NCI-H1105 (cell line): ENCODE measurements at regions not wholly inside any gene's neighbourhood (a gene's known extent, or its start where the extent isn't known, plus 50 kb on each side); places are given as distances from the start of the nearest gene placed in this dataset.

Experiments
- DNase-seq: peaks from one replicate; lab custom pipeline; 2025; lab: John Stamatoyannopoulos, UW

DNA sequence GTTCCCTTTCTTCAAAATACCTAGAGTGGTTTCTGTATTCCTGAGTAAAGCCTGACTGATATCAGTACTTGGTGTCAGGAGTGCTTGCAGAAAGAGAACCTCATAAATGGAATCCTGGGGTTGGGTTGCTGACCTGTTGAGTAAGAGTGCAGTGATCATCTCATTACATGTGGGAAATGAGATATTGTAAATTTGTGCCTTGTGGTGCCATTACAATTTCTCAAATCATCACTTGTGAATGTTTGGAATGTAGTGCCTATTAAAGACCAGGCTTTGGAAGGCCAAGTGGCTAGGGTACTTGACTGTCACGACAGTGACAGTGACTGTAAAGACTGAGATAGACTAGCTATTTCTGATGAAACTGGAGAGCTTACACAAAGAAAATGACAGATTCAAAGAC lies 176.7 kb upstream of the CTTNBP2NL start:
- no peak for DNase-seq

DNA sequence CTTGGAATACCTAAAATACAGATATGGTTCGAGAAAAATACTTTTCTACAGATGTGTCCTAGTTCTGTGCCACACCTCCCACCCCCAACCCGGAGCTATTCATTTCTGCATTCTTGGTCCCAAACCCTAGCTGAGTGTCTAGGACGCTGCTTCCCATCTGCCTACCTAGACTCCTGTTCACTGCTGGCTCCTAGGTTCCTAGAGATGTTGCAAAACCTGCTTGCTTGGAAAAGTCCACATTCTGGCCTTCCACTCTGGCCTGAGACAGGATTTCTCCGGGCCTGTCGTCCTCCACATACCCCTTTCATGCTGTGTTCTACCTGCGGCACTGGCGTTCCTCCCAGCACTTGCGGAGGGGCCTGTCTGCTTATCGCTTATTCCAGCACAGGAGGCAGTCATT lies 165.8 kb upstream of the CTTNBP2NL start:
- no peak for DNase-seq

DNA sequence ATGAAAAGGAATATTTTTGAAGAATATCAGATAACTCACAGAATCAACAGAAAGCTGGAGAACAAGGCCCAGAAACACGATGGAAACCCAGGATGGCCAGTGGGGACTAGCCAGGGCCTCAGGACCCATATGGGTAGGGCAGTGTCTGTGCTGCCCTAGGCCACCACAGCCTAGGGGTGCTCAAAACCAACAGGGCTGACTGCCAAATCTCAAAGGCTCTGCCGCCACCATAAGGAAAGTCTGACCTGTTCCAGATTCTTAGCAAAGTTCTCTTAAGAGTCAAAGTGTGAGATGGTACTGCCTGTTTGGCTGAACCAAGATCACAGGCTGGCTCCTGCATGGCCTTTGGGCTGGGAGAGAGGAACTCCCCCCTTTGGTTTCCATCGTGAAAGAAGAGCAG lies 164.7 kb upstream of the CTTNBP2NL start:
- no peak for DNase-seq

DNA sequence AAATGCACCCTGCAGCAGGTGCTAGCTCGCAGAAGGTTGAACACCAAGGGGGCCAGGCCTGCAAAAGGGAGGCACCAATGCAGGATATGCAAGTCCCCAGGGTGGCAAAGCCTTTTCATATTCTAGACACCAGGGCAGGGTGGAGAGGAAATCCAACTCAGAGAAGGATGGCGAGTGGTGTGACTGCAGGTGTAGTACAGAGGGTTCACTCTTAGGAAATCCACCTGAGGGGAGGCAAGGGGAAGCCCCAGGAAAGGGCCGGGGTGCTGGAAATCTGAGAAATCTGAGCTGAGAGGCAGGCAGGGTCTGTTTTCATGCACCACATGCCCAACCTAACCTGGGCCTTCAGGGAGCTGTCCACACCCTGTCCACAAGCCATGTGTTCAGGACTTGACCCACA lies 163.2 kb upstream of the CTTNBP2NL start:
- DNase-seq = no peak

DNA sequence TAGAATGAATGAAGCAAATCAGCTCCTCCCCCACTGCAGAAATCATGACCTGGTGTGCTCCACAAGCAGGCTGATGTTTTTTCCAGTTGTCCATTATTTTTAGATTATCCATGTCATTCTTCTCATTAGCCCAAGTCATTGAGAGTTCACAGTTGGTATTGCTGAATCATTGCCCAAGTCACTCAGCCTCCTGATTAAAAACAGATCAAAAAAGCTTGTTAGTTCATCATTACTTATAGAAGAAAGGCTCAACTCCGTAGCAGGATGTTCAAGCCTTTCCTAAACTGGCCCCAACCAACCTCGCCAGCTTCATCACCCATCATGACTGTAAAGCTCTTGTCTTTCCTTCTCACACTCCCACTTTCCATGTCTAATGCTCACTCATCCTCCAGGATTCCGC lies 161.3 kb upstream of the CTTNBP2NL start:
- no peak for DNase-seq

DNA sequence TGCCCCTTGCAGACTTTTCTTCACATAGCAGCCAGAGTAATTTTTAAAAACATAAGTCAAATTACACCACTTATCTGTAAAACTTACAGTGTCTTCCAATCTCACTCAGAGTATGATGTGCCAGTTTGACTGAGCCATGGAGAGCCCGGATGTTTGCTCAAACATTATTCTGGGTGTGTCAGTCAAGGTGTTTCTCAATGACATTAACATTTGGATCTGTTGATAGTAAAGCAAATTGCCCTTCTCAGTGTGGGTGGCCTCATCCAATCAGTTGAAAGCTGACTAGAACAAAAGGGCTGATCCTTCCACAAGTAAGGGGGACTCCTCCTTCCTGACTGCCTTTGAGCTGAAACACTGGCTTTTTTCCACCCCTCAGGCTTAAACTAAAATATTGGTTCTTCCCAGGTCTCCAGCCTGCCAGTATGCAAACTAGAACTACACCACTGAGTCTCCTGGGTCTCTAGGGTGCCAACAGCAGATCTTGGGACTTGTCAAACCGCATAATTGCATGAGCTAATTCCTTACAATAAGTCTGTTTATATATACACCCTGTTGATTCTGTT lies 157.9 kb upstream of the CTTNBP2NL start:
- no peak for DNase-seq

DNA sequence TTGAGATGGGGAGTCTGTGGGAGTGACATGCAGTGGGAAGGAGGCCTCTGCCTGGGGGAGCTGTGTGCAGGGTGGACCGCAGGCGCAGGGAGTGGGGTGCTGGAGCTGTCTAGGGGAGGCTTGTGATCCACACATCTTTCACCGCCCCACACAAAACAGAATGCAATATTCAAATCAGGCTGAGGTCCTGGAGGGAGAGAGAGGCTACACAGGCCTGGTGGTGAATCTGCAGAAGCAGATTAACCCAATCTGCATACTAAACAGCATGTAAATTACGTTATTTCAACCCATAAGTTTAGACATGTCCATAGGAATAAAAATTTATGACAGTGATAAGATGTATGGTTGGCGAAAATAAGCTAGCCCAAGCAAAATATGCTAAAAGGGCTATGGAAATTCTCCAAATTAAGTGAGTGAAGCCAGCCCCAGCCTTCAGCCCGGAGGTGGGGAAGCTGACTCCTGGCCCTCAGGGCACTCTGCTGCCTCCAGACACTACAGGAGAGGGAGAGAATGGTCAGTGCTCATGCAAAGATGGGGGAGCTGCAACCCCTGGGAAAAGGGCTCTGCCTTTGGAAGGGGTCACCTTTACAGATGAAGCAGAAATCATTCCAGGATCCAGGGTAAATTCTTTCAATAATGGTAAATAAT lies 156.2 kb upstream of the CTTNBP2NL start:
- DNase-seq = no peak

DNA sequence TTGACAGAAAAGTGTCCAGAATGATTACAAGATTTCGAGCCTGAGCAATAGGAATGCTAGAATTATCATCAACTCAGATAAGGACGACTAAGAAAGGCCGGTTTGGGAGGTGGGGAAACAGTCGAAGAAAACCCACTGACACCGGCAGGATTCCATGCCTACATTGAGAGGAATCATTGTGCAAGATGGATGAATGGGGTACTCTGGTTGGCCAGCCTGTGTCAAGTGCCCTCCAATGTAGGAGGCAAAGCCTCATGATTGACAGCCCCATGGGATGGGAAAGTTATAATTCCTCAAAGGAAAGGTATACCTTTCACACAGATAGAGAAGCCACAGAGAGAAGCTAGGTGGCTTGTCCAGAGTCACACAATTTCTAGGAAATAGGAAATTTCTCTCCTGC lies 153.5 kb upstream of the CTTNBP2NL start:
- no peak for DNase-seq

DNA sequence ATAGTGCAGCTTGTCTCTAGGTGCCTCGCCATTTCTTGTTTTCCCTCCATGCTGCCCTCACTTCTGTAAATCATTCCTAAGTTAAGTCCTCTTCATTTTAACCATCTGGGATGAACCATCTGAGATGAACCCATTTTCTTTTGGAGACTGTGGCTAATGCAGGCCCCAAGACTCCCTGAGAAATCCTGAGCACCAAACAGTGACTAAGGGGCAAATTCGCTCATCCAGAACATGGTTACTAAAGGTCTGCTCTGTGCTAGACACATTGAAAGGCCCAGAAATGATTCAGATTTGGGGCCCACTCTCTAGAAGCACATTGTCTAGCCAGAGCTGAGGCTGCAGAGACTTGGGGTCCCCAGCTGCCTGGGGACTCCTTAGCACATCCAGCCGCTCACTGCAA lies 151.9 kb upstream of the CTTNBP2NL start:
- no peak for DNase-seq

DNA sequence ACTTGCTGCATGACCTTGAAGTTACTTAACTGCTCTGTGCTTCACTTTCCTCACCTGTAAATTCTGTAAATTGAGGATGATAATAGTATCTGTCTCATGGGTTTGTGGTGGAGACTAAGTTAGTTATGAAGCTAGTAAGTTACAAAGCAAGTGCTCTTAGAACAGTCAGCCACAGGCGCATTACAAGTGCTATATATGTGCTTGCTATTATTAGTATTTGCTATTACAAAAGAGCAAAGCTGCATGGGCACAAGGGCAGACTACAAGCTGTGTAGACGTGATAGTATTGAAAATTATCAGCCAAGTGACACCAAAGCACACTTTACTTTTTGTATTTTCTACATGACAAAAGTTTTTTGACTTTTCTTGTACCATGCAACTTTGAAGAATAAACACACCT lies 150.9 kb upstream of the CTTNBP2NL start:
- DNase-seq = no peak

DNA sequence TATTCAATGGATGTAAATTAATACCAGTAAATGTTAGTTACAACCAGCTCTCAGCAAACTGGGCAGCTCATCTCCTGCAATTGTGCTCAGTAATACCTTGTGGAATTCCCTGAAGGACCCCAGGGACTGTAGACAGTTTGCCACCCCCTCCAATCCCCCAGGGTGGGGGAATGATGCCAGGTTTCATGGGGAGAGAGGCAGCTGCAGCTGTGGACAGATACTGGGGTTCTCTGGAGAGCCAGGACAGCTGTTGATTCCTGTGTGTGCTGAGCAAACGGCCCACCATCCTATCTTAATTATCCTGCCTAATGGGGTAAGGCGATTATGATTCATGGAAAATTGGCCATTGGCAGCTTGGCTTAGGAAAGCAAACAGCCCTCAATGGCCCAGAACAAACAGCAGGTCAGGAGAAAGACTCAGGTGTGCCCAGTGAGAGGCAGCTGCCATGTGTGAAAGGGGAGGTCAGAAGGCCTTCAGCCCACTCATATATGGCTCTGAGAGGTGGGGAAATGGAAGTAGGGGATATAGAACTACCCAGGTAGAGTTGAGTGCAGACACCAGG lies 148.9 kb upstream of the CTTNBP2NL start:
- DNase-seq = peak; percentile 74

DNA sequence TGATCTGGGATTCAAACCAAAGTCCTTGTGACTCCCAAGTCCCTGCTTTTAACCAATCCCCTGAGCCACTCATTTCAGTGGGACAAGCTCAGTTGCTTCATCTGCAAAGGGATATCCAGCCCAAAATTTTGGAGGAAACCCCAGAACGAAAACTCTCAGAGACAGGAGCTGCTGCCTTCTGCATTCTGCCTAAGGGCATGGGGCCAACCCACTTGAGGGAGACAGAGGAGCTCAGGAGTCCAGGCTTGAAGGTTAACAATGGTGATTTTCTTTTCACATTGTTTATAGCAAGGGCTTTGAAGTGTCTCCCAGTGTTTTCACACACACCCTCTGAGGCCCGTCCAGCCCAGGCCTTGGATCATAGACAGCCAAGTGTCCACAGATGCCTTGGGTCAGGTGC lies 148.1 kb upstream of the CTTNBP2NL start:
- peak; percentile 52 for DNase-seq

DNA sequence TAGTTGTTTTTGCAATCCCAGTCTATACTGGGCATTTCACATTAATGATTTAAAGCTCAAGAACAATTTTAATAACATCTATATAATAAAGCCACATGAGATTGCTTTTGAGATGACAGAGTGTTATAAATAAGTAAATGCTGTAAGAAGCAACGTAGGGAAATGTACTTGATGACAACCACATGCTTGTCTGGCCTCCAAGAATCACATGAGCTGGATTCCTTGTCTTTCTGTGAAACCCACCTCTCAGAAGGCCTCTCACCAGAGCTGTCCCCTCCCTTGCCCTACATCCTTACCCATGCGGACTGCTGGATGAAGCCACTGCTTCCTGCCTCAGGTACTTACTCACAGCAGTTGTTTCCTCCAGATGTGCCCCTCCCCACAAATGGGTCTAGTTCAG lies 145.1 kb upstream of the CTTNBP2NL start:
- DNase-seq = no peak

DNA sequence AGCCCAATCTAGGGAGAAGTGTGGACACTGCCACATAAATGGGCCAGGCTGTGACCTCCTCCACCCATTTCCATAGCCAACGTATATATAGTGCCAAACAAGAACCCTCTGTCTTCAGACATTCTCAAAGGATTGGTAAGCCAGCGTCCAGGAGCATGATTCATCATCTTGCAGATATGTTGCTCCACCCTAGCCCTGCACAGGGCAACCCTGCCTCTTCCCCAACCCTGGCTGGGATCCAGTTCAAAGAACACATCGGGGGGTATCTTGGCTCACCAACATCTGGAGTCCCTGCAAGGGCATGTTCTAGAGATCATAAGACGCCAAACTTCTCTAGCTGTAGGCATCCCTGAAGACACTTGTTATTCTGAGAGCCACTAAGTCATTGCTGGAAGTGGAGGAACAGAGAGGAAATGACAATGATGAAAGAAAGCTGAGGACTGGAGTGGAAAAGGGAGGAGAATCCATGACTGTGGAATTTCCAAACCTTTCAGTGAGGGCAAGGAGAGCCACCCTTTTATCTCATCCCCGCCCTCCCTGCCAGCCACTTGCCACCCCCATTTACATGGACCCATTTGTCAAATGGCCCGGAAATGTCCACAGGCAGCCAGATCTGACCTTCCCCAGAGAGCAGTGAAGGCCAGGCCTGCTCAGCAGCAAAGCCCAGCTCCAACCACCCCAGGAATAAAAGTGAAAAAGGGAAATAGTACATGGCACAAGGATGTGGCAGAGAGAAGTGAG lies 144.1 kb upstream of the CTTNBP2NL start:
- DNase-seq = no peak

DNA sequence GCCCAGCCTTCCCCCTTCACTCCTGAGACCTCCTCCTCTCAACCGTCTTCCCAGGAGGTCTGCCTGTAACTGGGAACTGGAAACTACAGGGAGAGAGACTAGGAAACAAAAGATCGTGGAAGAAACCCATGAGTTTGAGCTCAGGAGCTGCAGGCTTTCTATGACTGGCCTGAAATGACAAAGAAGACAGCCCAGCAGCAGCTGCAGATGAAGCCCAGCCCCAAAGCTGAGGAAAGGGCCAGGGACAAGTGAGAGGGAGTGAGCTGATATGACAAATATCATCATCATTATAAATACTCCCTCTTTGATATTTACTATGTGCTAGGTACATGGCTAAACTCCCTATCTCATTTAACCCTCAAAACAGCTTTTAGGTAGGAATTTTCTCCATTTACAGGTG lies 142.6 kb upstream of the CTTNBP2NL start:
- DNase-seq = no peak

DNA sequence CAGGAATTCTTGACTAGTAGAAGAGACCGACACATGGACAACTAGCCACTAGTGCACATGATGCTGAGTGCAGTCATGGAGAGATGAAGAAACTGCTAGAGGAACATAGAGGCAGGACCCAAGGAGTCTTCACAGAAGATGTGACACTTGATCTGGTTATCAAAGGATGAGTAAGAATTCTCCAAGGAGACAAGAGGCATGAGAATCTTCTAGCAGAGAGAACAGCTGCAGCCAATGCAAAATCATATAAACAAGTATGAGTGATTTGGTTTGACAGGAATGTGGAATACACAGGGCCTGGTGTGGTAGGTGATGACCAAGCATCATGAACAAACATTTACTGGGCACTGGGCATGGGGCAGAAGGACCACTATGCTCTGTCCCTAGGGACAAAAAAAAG lies 140.9 kb upstream of the CTTNBP2NL start:
- no peak for DNase-seq

DNA sequence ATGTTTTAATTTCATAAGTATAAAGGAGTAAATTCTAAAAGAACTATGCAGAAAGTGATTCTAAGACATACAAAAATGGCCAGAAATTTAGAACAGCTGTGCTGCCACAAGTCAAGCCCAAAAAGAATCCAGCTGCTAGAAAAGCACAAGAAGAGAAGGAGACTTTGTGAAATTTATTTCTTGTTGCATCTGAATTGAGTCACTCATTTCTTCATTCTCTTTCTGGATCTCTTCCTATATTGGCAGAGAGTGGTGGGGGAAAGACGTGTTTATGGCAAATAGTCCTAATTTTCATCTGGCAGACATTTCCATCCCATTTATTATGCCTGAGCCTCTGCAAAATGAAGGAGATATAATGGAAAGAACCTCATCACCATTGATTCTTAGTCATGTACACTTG lies 139.6 kb upstream of the CTTNBP2NL start:
- DNase-seq = no peak

DNA sequence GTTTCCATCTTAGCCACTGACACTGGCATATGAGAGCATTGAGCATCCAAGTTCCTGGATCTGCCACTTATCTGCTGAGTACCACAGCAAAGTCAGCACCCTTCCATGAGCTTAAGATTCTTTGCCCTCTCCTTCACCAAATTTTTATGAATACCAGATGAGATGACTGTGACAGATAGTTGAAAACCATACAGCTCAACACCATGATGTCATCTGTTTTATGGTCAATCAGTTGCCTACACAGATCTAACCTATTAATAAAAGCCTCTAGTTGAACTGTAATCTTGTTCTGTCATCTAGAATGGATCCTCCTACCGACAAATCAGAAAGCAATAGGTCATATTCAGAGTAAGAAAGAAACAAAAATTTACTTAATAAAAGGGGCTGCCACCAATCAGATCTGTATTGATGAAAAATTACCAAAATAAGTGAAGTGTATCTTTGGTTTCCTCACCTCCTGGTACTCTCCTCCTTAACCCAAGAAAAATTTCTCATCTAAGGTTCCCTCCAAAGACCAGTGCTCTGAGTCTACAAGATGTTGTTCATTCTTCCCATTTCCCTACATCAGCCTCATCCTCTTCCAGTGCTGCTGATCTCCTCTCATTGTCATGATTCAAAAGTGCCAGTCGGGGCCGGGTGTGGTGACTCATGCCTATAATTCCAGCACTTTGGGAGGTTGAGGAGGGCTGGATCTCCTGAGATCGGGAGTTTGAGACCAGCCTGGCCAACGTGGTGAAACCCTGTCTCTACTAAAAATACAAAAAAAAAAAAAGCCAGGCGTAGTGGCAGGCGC lies 138.8 kb upstream of the CTTNBP2NL start:
- no peak for DNase-seq

DNA sequence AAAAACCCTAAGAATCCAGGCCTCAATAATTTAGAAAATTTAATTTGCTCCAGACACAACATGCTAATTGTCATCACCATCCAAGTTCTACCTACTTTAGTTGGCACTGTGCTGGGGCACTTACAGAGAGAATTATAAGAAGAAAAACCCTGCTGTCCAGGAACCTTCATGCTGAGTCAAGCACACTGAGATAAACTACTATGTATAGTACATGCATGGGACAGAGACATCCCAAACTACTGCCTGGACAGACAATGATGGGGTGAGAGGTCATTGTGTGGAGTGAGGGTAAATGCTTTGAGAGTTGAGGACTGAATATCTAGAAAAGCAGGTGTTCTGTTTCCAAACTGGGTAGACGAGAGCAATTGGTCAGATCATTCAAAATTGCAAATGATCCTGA lies 135.3 kb upstream of the CTTNBP2NL start:
- DNase-seq = no peak

DNA sequence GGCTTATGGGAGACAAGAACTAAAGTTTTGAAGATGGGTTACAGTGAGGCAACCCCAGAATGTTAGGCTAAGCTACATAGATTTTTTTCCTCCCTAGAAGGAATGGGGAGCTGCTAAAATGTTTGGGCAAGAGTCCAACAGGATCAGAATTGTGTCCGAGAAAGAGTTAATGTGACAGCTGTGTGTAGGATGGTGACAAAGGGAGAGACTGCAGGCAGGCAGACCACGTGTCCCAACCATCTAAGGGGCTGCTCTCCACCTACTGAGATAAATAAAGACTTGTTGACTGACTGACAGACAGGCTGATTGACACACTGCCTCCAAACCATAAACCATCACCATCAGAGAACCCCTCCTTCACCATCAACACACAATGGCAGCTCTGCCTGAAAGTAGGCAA lies 133.7 kb upstream of the CTTNBP2NL start:
- no peak for DNase-seq

DNA sequence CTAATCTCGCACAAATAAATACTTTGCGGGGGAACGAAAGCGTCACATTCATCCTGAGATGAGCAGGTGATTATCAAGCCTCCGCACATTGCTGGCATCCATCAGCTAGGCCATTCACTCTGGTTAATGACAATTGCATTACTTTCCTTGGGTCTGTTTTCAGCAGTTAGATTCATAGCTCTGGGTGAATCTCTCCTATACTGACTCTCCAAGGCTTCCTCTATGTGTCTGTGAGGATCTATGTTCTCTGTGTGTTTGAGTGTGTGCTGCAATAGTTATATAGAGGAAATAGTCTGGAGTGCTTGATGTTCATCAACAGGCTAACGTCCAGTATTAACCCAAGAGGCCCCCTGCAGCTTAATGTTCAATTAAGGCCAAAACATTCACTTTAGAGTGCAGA lies 133.0 kb upstream of the CTTNBP2NL start:
- no peak for DNase-seq

DNA sequence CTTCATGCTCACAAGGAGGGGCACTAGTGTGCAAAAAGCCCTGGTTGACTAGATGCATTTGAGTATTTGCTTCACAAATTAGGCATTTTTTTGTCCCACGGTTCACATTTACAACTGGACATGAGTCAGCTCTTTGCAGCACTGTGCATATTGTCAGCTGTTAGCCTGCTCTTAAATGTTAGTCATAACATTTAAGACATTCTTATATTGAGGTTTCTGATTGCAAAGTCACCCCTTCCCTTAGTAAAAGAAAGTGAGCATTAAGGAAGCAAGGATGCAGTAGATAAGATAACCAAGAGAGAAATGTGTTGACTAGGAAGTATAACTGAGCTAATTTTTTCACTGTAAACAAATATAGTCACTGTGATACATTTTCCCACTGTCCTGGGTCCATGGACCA lies 132.6 kb upstream of the CTTNBP2NL start:
- DNase-seq = no peak

DNA sequence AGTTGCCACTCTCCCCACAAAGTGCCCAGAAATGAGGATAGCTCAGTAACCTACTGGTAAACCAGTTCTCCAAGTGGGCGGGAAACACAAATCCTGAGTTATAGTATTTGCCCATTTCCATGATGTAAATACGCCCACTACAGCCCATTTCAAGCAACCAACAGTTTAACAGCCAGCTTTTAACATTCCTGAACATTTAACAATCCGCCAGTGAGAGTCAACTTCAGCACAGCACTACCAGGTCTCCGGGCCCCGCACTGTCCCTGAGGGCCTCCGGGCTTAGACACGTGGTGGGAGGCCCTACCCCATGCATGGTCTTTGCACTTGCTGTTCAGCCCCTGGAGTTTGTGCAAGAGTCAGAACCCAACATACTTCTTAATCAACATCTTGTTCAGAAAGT lies 132.0 kb upstream of the CTTNBP2NL start:
- no peak for DNase-seq
